Loucy (cell line): ENCODE measurements at regions not wholly inside any gene's neighbourhood (a gene's known extent, or its start where the extent isn't known, plus 50 kb on each side); places are given as distances from the start of the nearest gene placed in this dataset.

Experiments
- H2AFZ ChIP-seq: fragments of 200-600 bp; sonication (generic); 2 replicates; pipeline ENCODE4 v1.6.0; 2016; ENCODE audit warnings: antibody characterized with exemption, mild to moderate bottlenecking, low read length, moderate library complexity
- H3F3A ChIP-seq: fragments of 200-600 bp; 2 replicates; pipeline ENCODE4 v1.6.0; 2016; ENCODE audit warnings: antibody characterized with exemption, low read depth, mild to moderate bottlenecking
- H3K27me3 ChIP-seq: fragments of 200-600 bp; sonication (generic); 2 replicates; pipeline ENCODE4 v1.6.1; 2014; ENCODE audit warnings: low read length, mild to moderate bottlenecking; ENCODE audit not compliant: insufficient read depth, poor library complexity, severe bottlenecking
- H3K36me3 ChIP-seq: fragments of 200-600 bp; sonication (generic); 2 replicates; pipeline ENCODE4 v1.6.1; 2016; ENCODE audit warnings: low read length; ENCODE audit not compliant: insufficient read depth
- H3K4me1 ChIP-seq: fragments of 200-600 bp; sonication (generic); 2 replicates; pipeline ENCODE4 v1.5.1; 2014; ENCODE audit warnings: low read length, mild to moderate bottlenecking; ENCODE audit not compliant: insufficient read depth, poor library complexity, severe bottlenecking
- H3K4me2 ChIP-seq: fragments of 200-600 bp; sonication (generic); 2 replicates; pipeline ENCODE4 v1.6.0; 2014; ENCODE audit warnings: antibody characterized with exemption, low read length, low read depth, mild to moderate bottlenecking; ENCODE audit not compliant: poor library complexity, severe bottlenecking
- H3K4me3 ChIP-seq: fragments of 200-600 bp; sonication (generic); 2 replicates; pipeline ENCODE4 v1.5.1; 2014; ENCODE audit warnings: low read length, mild to moderate bottlenecking, mixed read lengths; ENCODE audit not compliant: poor library complexity, severe bottlenecking
- H3K79me2 ChIP-seq: fragments of 200-600 bp; sonication (generic); 2 replicates; pipeline ENCODE4 v1.6.1; 2014; ENCODE audit warnings: low read length; ENCODE audit not compliant: insufficient read depth
- H3K9ac ChIP-seq: fragments of 200-600 bp; sonication (generic); 2 replicates; pipeline ENCODE4 v1.6.0; 2014; ENCODE audit warnings: mild to moderate bottlenecking, low read depth, low read length, moderate library complexity; ENCODE audit not compliant: poor library complexity, severe bottlenecking
- H3K9me2 ChIP-seq: fragments of 200-600 bp; sonication (generic); replicated peaks from 2 replicates; pipeline ENCODE4 v1.6.1; 2016; ENCODE audit warnings: low read depth, low read length, mixed read lengths
- H3K9me3 ChIP-seq: fragments of 200-600 bp; sonication (generic); 2 replicates; pipeline ENCODE4 v1.6.1; 2014; ENCODE audit warnings: mild to moderate bottlenecking, antibody characterized with exemption, low read length, low read depth; ENCODE audit not compliant: insufficient read depth
- H4K20me1 ChIP-seq: fragments of 200-600 bp; sonication (generic); 2 replicates; pipeline ENCODE4 v1.6.0; 2014; ENCODE audit warnings: antibody characterized with exemption, low read length, mild to moderate bottlenecking; ENCODE audit not compliant: insufficient read depth, poor library complexity, severe bottlenecking
- EZH2phosphoT487 ChIP-seq: fragments of 200-600 bp; IDR thresholded peaks from 2 replicates; pipeline ENCODE4 v1.6.1; 2018; ENCODE audit warnings: antibody characterized with exemption, mild to moderate bottlenecking, moderate library complexity, borderline replicate concordance
- TF ChIP-seq, protein P1 (sequence below): fragments of 200-600 bp; sonication (generic); conservative IDR thresholded peaks from 2 replicates; pipeline ENCODE4 v1.5.1; 2014; ENCODE audit warnings: mild to moderate bottlenecking, antibody characterized with exemption, low read length

DNA sequence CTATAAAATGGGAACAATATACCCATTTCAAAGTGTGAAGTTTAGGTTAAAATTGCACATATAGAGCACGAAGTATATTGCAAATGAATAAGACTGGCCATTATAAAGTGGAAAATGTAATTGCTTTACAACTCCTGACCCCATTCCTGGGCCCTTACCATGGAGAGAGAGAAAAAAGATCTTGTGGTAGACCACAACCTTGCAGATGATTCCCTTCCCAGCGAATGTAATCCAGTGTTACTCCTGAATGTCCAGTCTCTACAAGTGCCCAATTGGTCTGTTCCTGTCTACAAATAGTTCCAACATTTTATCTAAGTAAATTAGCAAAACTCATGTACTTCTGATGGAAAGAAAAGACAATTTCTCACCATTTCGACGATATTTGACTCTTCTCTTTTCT, 184.1 kb upstream of the LNX1 start:
- no peaks in the 10 kb centered on the region for H3K79me2 ChIP-seq
- H3K9me2 ChIP-seq, result no peaks in the 10 kb centered on the region
- no peak overlapping the region for H3K4me2 ChIP-seq
- H3F3A ChIP-seq, result no peaks in the 10 kb centered on the region
- no peak overlapping the region for H3K4me3 ChIP-seq
- no peak overlapping the region for H3K9ac ChIP-seq
- TF ChIP-seq, protein P1, sequence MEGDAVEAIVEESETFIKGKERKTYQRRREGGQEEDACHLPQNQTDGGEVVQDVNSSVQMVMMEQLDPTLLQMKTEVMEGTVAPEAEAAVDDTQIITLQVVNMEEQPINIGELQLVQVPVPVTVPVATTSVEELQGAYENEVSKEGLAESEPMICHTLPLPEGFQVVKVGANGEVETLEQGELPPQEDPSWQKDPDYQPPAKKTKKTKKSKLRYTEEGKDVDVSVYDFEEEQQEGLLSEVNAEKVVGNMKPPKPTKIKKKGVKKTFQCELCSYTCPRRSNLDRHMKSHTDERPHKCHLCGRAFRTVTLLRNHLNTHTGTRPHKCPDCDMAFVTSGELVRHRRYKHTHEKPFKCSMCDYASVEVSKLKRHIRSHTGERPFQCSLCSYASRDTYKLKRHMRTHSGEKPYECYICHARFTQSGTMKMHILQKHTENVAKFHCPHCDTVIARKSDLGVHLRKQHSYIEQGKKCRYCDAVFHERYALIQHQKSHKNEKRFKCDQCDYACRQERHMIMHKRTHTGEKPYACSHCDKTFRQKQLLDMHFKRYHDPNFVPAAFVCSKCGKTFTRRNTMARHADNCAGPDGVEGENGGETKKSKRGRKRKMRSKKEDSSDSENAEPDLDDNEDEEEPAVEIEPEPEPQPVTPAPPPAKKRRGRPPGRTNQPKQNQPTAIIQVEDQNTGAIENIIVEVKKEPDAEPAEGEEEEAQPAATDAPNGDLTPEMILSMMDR, result no peak
- no peak for TF ChIP-seq EZH2phosphoT487
- H3K27me3 ChIP-seq, result no peaks in the 10 kb centered on the region
- H2AFZ ChIP-seq, result no peak overlapping the region
- no peaks in the 10 kb centered on the region for H4K20me1 ChIP-seq
- no peaks in the 10 kb centered on the region for H3K36me3 ChIP-seq
- H3K4me1 ChIP-seq, result no peaks in the 10 kb centered on the region
- no peaks in the 10 kb centered on the region for H3K9me3 ChIP-seq

DNA sequence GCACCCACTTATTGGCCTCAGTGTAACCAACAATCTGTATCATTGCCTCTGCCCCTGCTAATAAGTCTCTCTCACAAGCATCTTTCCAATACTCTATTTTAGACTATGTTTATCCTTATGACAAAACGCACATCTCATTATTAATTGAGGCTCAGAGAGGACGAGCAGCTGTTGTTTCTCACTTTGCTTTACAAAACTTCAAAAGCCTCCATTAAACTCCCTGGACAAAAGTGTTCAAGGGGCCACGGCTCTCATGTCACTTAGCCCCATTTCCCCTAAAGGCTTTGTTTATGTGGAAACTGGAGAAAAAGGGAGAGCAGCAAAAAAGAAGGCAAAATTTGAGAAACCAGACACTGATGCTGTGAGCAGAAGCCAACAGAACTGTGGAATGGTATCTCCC, 180.0 kb upstream of the LNX1 start:
- Histone ChIP-seq H2AFZ (no peak overlapping the region), H3K9ac (no peak overlapping the region), H3K79me2 (no peaks in the 10 kb centered on the region), H3K4me3 (no peak overlapping the region), H3K9me2 (no peaks in the 10 kb centered on the region), H3K36me3 (no peaks in the 10 kb centered on the region), H3K4me1 (no peaks in the 10 kb centered on the region), H3K9me3 (no peaks in the 10 kb centered on the region), H3K4me2 (no peak overlapping the region), H3F3A (no peaks in the 10 kb centered on the region), H3K27me3 (no peaks in the 10 kb centered on the region), H4K20me1 (no peaks in the 10 kb centered on the region)
- TF ChIP-seq, protein P1, result no peak
- no peak for TF ChIP-seq EZH2phosphoT487

DNA sequence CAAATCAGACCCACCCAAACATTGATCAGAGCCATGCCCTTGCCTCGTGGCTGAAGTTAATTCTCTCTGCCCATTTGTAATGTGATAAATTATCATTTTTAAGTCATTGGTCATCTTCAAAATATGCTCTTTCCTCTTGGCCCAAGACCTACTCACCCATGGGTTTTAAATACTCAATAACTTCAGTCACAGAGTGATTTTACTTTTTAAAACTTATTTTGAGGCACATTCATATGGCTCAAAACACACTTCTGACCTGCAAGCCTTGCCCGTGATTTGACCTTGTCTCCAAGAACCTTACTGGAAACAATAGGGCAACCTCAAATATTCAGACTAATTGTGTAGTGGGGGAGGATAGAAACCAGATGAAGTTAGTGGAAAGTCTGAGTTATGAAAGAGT, 176.2 kb upstream of the LNX1 start:
- TF ChIP-seq, protein P1, result no peak
- TF ChIP-seq EZH2phosphoT487, result no peak
- H4K20me1 ChIP-seq, result no peaks in the 10 kb centered on the region
- no peaks in the 10 kb centered on the region for H3F3A ChIP-seq
- no peak overlapping the region for H3K4me2 ChIP-seq
- H3K9ac ChIP-seq, result no peak overlapping the region
- H2AFZ ChIP-seq, result no peak overlapping the region
- no peak overlapping the region for H3K4me3 ChIP-seq
- no peaks in the 10 kb centered on the region for H3K27me3 ChIP-seq
- H3K9me2 ChIP-seq, result no peaks in the 10 kb centered on the region
- no peaks in the 10 kb centered on the region for H3K79me2 ChIP-seq
- no peaks in the 10 kb centered on the region for H3K9me3 ChIP-seq
- no peaks in the 10 kb centered on the region for H3K4me1 ChIP-seq
- H3K36me3 ChIP-seq, result no peaks in the 10 kb centered on the region
